ENCODE measurements at regions not wholly inside any gene's neighbourhood (a gene's known extent, or its start where the extent isn't known, plus 50 kb on each side); places are given as distances from the start of the nearest gene placed in this dataset.

GRCh38 chr5:61850696-61851095, 455.3 kb upstream of the KIF2A start:
- DNase-seq: no peak

GRCh38 chr5:61854531-61854930, 451.5 kb upstream of the KIF2A start:
- DNase-seq: no peak

DNA sequence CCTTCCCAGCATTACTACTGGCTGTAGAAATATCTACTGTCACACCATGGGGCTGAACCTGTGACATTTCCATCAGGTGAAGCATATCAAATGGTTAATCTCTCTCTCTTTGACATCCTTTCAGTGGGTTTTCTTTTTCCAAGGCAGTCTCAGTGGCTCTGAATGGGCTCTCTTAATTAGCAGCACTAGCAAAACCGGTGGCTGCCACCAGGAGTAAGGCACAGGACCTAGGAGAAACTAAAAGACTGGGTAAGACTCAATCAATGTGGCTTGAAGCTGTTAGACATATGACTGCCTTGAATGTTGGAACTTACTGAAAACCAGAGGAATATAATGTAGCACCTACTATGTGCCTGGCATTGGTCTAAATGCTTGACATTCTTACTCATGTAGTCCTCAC, 445.0 kb upstream of the KIF2A start:
- DNase-seq: no peak

GRCh38 chr5:61866930-61867329, 439.1 kb upstream of the KIF2A start:
- no peak for DNase-seq

- no peak for DNase-seq
Measured at GRCh38 chr5:61869333-61869732, 436.7 kb upstream of the KIF2A start.

DNA sequence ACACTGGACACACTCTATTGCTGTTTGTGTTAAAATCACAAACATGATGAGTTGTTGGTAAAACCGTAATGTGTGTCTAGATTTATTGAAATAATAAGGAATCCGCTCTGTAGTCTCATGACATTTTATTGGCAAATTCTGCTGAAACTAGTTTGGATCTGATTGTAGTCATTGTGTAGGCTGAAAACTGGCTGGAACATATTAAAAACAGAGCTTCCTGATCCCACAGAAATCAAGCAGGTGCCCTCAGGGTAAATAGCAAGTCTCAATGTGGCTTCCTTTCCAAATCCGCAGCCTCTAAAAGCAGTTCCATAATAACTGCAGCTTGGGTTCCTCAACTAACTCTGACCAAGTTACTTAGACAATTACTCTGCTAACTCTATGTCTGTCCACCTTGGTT, 427.5 kb upstream of the KIF2A start:
- DNase-seq: no peak

DNA sequence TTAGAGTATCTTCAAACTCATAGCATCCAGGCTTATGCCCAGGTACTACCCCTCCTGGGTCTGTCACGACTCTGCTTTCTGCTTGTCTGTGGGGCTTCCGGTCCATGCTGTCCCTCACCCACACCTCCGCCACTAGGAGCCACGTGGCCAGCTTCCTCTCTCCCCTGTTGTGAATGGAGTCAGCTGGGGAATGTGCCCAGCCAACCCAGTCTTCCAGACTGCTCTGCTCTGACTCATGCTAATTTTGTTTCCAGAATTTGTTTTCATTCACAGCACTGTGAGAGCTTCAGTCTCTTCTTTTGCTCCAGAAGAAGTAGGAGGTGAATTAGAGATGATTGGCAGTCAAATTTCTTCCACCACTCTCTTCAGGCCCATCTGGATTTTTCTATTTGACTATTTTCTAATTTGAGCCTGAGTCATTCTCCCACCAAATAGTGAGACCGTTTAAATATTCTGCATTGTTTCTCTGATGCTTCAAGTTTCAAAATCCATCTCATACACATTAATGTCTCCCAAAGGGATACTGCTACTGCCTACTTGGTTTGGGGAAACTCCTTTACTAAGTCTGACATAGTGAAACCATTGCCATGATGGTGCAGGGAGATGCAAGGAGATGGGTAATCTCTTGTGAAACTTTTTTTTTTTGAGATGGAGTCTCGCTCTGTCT, 424.1 kb upstream of the KIF2A start:
- no peak for DNase-seq

- DNase-seq: no peak
Measured at GRCh38 chr5:61882901-61883500, 423.0 kb upstream of the KIF2A start.

DNA sequence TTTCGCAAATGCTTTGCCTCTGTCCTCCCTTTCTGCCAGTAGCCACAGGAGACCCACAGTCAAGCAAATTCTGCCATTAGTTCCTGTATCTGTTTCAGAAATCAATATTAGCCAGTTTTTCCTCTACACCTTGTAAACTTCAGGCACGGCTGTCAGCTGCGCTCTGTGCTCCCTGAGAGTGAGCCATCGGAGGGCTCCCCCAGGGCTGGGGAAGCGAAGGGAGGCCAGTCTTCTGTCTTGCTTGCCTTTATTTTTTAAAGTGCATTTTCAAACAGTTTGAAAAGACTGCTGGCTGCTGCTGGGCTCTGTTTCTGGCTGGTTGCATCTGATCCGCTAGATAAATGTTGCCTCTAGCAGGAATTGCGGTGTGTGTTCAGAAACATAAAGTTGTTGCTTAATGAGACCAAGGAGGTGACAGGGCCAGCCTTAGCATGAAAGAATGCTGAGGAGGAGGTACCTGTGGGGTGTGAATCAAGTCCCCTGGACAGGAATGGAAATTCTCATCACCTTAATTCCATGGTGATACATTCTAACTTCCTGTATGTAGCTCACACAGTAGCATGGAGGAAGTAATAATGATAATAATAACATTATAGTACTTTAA, 421.7 kb upstream of the KIF2A start:
- DNase-seq: no peak

DNA sequence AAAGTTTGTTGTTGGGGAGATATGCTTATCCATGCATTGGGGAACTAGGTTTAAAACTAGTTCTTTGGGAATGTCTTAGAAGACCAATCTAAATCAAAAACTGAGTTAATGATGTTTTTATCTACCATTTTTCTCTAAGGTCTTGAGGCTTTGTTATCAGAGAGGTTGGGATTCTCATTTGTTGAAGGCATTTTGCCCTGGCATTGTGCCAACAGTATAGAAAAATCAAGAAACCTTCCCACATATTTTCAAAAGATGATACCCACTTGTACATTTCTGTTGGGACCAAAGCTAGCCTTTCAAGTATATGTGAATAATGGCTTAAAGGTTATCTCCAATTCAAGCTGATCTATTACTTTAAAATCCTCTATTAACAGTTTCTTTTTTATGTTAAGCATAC, 419.8 kb upstream of the KIF2A start:
- no peak for DNase-seq

- DNase-seq: no peak
Measured at GRCh38 chr5:61887271-61887670, 418.7 kb upstream of the KIF2A start.

GRCh38 chr5:61894046-61894445, 412.0 kb upstream of the KIF2A start:
- no peak for DNase-seq

DNA sequence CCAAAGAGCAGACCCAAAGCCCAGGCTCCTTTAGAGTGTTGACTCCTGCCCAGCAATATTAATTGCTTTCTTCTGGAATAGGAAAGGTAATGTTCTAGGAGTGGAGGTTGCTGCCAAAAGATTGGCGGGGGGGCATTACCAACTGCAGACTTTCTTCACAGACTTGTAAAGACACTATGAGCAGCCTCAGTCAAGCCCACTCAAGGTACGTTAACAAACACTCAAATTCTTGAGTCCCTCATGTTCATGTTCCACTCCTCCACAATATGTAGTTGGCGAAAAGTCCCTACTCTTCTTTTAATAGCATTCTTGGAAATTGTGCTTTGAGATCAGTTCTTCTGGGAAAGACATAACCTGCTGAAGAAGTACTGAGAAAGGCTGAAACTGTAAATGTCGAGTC, 409.2 kb upstream of the KIF2A start:
- DNase-seq: no peak

DNA sequence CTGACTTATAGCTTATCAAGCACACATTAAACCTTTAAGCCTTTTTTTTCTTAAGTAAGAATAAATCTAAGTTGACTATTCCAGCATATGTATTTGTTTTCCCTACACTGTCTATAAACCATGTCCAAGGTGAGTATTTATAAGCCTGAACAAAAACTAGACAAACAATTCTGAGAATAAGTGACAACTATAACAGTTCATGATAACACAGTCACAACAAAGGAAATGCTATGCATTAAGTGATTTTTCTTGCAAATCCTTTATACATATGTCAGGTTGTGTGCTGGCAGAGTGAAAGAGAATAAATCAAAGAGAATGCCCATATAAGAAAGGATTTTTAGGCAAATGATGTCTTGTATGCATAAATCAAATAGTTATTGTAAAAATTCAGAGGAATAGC, 408.8 kb upstream of the KIF2A start:
- no peak for DNase-seq

DNA sequence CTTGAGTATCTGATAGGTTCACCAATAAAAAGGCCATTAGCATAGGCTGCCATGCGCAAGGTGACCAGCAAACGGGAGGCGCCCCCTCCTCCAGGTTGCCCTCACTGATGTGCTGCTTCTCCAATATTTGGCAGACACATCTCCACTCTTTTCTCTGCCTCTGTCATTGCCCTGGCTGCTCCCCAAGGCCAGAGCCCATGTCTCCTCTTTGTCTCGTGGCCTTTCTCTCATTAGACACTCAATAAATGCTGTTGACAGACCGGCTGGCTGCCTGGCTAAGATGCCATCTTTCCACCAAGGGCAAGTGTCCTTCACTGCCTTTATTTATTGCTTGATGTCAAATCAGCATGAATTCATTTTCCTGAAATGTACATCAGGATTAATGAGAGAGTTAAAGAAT, 404.0 kb upstream of the KIF2A start:
- no peak for DNase-seq

- DNase-seq: no peak
Measured at GRCh38 chr5:61904730-61905129, 401.3 kb upstream of the KIF2A start.

DNA sequence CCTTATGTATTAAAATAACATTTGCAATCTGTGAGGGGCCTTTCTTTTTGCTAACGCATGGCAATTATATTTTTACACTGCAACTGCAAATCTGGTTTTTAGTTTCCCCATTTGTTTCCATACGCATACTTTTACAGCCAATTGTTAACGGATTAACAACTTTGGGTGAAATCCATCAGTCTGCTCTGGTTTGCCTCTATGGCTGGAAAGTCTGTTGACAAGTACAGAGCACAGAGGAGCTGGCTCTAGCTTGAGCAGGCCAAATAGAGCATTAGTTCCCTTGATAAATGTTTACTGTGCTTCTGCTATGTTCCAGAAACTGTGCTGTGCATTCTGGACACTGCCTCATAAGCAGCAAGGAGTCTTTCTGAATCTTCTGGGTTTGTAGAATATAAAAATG, 400.4 kb upstream of the KIF2A start:
- DNase-seq: no peak

DNA sequence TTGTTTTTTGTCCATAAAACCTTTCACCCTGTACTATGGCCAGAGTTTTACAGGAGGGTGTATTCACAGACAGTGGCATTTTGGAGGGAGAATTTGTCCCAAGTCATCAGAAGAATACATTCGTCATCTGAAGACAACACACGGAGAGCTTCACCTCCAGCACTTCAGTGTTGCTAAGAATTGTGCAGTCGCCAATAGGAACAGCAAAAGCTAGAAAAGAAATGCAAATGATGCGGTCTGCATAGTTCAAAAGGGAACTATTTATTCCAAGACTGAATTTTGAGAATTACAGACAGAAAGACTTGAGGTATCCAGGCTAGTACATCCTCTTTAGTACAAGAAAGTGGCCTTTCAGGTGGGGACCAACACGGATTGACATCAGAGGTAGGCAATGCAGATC, 399.2 kb upstream of the KIF2A start:
- no peak for DNase-seq

DNA sequence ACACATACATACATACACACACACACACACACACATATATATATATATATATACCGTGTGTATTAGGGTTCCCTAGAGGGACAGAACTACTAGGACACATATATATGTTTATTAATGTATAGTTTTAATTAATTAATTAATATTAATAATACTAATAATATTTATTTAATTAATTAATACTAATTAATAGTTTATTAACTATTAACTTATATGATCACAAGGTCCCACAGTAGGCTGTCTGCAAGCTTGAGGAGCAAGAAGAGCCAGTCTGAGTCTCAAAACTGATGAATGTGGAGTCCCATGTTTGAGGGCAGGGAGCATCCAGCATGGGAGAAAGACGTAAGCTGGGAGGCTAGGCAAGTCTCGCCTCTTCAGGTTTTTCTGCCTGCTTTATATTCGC, 398.0 kb upstream of the KIF2A start:
- DNase-seq: no peak

GRCh38 chr5:61910771-61911170, 395.2 kb upstream of the KIF2A start:
- no peak for DNase-seq

DNA sequence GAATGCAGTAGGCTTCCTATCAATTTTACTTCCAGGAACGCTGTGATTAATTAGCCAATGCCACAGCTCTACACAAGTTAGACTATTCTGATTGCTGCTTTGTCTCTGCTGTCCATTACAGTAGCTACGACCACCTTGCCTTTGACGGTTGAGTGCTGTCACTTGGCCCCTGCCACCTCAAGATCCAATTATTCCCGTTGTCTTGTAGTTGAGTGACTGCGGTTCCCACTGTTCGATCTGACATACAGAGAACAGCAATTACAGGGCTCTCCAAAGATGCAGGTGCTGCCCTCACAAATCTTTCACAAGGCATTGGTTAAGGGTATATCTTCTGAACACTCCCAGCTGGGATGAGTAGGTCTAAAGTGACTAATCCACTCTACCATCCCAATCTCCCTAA, 393.4 kb upstream of the KIF2A start:
- no peak for DNase-seq

DNA sequence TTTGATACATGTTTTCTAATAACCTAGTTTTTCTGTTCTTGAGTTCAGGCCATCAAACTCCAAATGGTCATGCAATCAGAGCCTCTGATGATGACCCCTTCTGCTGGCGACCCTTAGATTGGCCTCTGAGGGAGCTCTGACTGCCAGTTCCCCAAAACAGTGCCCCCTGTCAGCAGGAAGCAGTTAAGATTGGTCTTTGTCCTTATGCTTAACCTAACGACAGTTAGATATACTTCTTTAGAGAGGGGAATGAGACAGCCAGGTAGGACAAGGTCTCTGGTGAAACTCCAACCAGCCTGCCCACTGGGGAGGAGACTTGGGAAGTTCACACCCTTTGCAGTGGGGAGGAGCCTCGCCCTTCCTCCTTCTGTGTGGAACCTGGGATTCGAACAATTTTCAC, 390.4 kb upstream of the KIF2A start:
- peak; percentile 0 for DNase-seq

- no peak for DNase-seq
Measured at GRCh38 chr5:61916621-61917620, 389.1 kb upstream of the KIF2A start.

DNA sequence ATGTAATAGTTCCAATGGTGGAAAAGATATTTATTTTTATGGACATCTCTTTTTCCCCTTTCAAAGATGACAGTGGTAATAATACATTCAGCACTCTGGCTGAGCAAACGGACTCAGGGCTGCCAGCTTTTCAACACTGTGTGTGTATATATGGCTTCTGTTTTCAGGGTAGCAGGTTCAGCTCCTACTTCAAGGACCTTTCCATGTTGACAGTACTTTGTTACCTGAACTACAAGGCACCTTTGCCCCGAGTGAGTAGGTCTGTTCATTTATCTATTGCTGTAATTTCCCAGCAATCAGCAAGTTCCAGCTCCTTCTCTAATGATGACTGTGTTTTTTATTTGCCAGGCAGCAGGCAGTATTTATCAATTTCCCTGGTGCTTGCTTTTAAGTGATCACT, 387.4 kb upstream of the KIF2A start:
- DNase-seq: no peak

Measured in NCI-H82 (cell line).